Urothelium cell line (cell line): ENCODE measurements at regions not wholly inside any gene's neighbourhood (a gene's known extent, or its start where the extent isn't known, plus 50 kb on each side); places are given as distances from the start of the nearest gene placed in this dataset.
"Not testable (repeated sequence)": the region's sequence is repeated elsewhere in the genome, so short reads cannot be mapped to it uniquely, and the experiment has no call there.

Experiments used
- DNase-seq: peaks from one replicate; pipeline ENCODE4 v3.0.0; 2011; ENCODE audit warnings: low spot score, mixed read lengths
- FAIRE-seq: peaks from 2 replicates; lab custom pipeline; 2011; peaks lifted over from hg19 to GRCh38; lab: Jason Lieb, UNC

DNA sequence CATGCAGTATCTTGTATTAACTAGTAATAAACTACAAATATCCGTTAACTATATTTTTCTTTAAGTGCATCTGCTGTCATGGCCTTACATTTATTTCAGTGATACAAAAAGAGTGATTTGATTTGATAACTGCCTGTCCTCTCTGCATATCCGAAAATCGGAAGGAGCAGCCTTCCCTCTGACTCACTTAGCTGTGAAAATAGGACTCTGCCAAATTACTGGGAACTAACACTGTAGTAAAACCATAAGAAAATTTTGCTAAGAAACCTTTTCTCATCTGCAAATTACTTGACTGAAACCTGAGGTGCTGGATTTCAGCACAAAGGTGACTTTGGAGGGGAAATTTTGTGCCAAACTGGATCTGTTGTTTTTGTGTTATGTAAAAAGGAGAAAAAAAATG is 176.6 kb upstream of the MKLN1 start:
- DNase-seq (no peak), FAIRE-seq (no peak)

- DNase-seq, result no peak
- FAIRE-seq, result no peak
Observed at GRCh38 chr7:131152766-131153165, 174.9 kb upstream of the MKLN1 start.

DNA sequence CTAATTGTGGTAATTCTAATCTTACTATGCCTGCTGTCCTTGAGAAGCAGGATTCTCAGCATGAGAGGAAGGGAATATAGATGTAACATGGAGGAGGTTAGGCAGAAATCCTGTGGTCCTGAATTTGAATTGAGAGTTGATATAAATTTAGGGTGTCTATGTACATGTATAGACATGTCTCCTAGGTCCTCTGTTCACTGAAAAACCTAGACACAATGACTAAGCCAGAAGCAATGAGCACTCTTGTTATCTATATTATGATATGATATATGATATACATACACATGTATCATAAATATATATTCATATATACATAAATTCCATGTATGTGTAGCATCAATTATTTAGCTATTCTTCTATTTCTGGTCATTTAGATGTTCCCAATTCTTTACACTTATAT is 173.3 kb upstream of the MKLN1 start:
- no peak for FAIRE-seq
- DNase-seq, result no peak

- no peak for DNase-seq
- FAIRE-seq, result no peak
Observed at GRCh38 chr7:131157530-131158243, 170.0 kb upstream of the MKLN1 start.

DNA sequence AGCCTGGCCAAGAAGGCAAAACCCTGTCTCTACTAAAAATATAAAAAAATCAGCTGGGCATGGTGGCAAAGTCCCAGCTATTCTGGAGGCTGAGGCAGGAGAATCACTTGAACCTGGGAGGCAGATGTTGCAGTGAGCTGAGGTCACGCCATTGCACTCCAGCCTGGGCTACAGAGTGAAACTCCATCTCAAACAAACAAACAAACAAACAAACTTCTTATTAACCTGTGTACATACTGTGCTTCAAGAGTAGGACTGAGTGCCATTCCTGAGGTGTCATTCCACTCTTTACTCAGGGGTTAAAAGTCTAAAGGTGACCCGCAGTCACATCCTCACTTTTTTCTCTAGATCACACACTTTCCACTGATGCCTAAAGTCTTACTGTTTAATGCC is 169.4 kb upstream of the MKLN1 start:
- DNase-seq, FAIRE-seq: not testable (repeated sequence)

GRCh38 chr7:131159961-131160361 is 167.7 kb upstream of the MKLN1 start:
- no peak for FAIRE-seq
- DNase-seq, result no peak

DNA sequence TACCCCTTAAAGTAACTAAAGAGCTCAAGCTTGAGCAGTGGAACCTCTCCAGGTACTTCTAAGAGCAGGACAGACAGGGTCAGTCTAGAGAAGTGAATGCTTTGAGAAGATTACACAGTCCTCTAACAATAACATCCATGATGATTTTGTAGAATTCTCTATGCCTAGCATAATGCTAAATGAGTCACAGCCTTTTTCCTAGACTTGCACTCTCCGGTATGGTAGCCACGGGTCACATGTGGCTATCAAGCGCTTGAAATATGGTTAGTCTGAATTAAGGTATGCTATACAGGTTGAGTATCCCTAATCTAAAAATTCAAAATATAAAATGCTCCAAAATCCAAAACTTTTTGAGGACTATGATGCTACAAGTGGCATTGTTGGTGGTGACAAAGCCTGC is 166.6 kb upstream of the MKLN1 start:
- no peak for FAIRE-seq
- DNase-seq, result no peak

DNA sequence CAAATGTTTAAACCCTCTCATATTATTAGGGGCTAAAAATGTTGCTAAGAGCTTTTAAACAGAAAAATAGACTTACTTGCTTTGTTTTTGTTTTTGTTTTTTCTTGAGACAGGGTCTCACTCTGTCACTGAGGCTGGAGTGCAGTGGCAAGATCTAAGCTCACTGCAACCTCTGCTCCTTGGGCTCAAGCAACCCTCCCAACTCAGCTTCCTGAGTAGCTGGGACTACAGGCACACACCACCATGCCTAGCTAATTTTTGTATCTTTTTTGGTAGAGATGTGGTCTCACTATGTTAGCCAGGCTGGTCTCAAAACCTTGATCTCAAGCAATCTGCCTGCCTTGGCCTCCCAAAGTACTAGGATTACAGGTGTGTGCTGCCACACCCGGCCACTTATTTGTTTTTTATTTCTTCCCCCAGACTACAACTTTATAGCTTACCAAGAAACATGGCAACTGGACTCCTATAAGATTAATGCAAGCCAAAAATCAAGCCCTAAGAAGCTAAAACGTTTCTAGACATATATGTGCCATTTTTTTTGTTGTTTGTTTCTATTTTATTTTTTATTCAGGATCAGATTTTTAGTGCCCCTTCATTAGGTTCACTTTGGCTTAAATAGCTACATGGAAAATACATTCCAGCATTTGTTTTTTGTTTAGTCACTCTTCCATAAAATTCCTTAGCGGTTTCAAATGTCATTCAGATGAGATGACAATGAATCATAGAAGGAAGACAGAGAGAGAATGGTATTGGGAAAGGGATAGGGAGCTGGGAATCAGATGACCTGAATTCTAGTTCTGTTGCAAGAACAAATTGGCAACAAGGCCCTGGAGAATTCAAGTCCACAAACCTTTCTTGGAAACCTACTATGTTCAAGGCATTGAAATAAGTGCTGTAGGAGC is 163.4 kb upstream of the MKLN1 start:
- FAIRE-seq (no peak), DNase-seq (peak; percentile 51)

- FAIRE-seq (no peak), DNase-seq (no peak)
Observed at GRCh38 chr7:131166066-131166465, 161.6 kb upstream of the MKLN1 start.

- no peak for FAIRE-seq
- DNase-seq, result no peak
Observed at GRCh38 chr7:131170440-131171271, 157.0 kb upstream of the MKLN1 start.

- no peak for DNase-seq
- FAIRE-seq, result no peak
Observed at GRCh38 chr7:131173145-131173890, 154.4 kb upstream of the MKLN1 start.

- DNase-seq, result no peak
- no peak for FAIRE-seq
Observed at GRCh38 chr7:131174391-131174790, 153.3 kb upstream of the MKLN1 start.

DNA sequence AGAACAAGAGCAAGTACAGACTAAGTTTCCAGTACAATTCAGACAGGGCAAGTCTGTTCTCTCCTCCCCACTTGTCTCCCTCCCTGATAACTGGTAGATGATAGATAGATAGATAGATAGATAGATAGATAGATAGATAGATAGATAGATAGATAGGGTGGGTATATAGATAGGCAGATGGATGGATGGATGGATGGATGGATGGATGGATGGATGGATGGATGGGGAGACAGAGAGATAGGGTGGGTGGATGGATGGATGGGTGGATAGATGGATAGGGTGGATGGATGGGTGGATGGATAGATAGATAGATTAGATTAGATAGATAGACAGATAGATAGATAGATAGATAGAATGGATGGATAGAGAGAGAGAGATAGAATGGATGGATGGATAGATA is 152.8 kb upstream of the MKLN1 start:
- no peak for FAIRE-seq
- no peak for DNase-seq

- DNase-seq (no peak), FAIRE-seq (no peak)
Observed at GRCh38 chr7:131182446-131183058, 145.1 kb upstream of the MKLN1 start.

DNA sequence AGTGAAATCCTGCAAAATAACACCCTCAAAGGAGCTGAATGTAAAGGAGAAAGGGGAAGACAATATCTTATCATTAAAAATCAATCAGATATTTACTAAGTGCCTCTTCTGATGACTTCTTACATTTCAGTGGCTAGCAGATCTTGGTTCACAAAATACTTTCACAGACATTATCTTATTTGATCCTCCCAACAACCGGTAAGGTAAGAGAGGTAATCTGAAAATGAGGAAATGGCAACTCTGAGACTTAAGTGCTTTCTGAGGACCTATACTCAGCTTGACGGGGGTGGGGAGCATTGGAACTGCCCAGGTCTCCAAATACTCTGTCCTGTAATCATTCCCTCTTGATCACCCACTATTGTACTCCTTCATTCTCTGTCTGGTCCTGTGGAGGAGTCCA is 144.6 kb upstream of the MKLN1 start:
- DNase-seq (no peak), FAIRE-seq (no peak)

- DNase-seq, result no peak
- FAIRE-seq, result no peak
Observed at GRCh38 chr7:131183611-131184119, 144.0 kb upstream of the MKLN1 start.

DNA sequence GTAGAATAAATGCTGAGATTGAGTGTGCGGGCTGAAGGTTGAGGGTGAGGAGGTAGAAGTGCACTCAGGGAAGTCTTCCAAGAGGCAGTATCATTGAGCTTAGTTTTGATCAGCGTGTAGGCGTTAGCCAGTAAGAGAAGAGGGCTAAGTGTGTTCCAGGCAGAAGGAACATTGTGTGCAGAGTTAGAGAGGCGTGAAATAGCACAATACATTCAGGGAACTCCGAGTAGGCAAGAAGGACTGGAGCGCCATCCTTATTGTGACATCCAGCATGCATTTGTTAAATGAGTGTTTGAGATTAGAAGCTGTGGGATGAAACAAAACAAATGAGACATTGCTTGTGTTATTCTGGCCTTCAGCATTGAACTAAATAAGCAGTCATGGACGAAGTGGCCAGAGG is 140.9 kb upstream of the MKLN1 start:
- DNase-seq, result no peak

GRCh38 chr7:131188367-131189339 is 139.0 kb upstream of the MKLN1 start:
- FAIRE-seq (no peak), DNase-seq (peak; percentile 62)

More for the DNA sequence above, 140.9 kb upstream of the MKLN1 start:
- no peak for FAIRE-seq

DNA sequence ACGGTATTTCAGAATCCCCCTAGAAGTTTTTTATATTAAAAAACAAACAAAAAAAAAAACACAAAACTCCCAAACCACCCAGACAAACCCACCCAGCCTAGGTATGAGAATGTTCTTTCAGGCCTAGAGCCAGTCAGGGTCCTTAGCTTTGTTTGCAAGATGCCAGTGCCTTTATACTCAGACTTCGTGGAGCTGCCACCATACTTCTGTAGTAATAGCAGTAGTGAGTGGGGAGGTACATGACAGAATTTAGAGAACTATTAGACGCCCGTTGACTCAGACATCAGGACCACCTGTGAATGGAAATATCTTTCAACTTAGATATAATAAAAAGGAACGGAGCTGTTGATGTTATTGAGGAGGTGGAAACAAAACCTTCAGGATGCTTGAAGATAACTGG is 138.2 kb upstream of the MKLN1 start:
- FAIRE-seq, result no peak
- DNase-seq, result no peak
